HepG2 (cell line): ENCODE measurements at regions not wholly inside any gene's neighbourhood (a gene's known extent, or its start where the extent isn't known, plus 50 kb on each side); places are given as distances from the start of the nearest gene placed in this dataset.

ENCODE experiments used
- ATAC-seq: fragments of 200-7000 bp; cut with Tn5 transposase; 3 replicates; pipeline ENCODE4 v1.9.1; 2020; ENCODE audit warnings: mild to moderate bottlenecking, moderate library complexity
- BruUV-seq: library from RNA; stranded (reverse); fragments of 400-500 nt; replicated peaks from 2 replicates; lab custom pipeline; 2021; lab: Mats Ljungman, UMichigan
- CTCF ChIA-PET: fragments of 300-600 bp; formaldehyde crosslinking; extraction: SDS; loops from one replicate; lab custom pipeline; 2021; ENCODE audit warnings: low total read pairs, inconsistent platforms, low intra/inter-chr PET ratio; lab: Yijun Ruan, JAX
- POLR2A ChIA-PET: fragments of 350-600 bp; sonication (Branson Sonifier 250); formaldehyde crosslinking; loops from one replicate; lab custom pipeline; 2020; ENCODE audit warnings: antibody characterized with exemption, inconsistent platforms; lab: Yijun Ruan, JAX
- DNase-seq: peaks from one replicate; pipeline ENCODE4 v3.0.0-alpha.2; 2015; ENCODE audit warnings: low spot score
- FAIRE-seq: peaks from 3 replicates; lab custom pipeline; 2011; peaks lifted over from hg19 to GRCh38; lab: Jason Lieb, UNC
- H2AFZ ChIP-seq: one replicate; pipeline ENCODE4 v1.6.1; 2011; ENCODE audit warnings: low read length, inconsistent platforms
- H3K27ac ChIP-seq: fragments of 300-600 bp; 3 replicates; pipeline ENCODE4 v1.8.0; 2011; ENCODE audit warnings: mixed run types, mild to moderate bottlenecking, mixed read lengths, low read length, inconsistent platforms; ENCODE audit not compliant: insufficient read depth; ENCODE audit errors: extremely low read length
- H3K27me3 ChIP-seq, 2 experiments: fragments of 200-600 bp in 1 of 2; 2 replicates in 1 of 2; 3 replicates in 1 of 2; pipeline versions ENCODE4 v1.6.0 to v1.8.0; 2011; ENCODE audit warnings: low read length in 2 of 2, mild to moderate bottlenecking in 2 of 2, moderate library complexity in 2 of 2, inconsistent platforms in 1 of 2; ENCODE audit not compliant: insufficient read depth in 2 of 2, control insufficient read depth in 1 of 2
- H3K36me3 ChIP-seq, 2 experiments: fragments of 200-600 bp in 1 of 2; replicated peaks in 1 of 2; 2 replicates in 1 of 2; 3 replicates in 1 of 2; pipeline versions ENCODE4 v1.5.1 to v1.8.0; 2011; ENCODE audit warnings: low read length in 2 of 2, inconsistent platforms in 1 of 2; ENCODE audit not compliant: insufficient read depth in 2 of 2, control insufficient read depth in 1 of 2
- H3K4me1 ChIP-seq: 2 replicates; pipeline ENCODE4 v1.5.1; 2012; ENCODE audit warnings: low read length, inconsistent platforms; ENCODE audit not compliant: insufficient read depth
- H3K4me2 ChIP-seq: 2 replicates; pipeline ENCODE4 v1.6.0; 2011; ENCODE audit warnings: low read depth, low read length, inconsistent platforms
- H3K4me3 ChIP-seq, 3 experiments: fragments of 200-600 bp in 1 of 3; sonication (generic), shearing (Covaris generic) in 1 of 3; replicated peaks in 1 of 3; 2 replicates each; pipeline ENCODE4 v1.5.1; 2011 to 2016; ENCODE audit warnings: low read length in 3 of 3, inconsistent platforms in 2 of 3, low read depth in 2 of 3, mild to moderate bottlenecking in 2 of 3, control low read depth in 1 of 3, mixed read lengths in 1 of 3; ENCODE audit not compliant: insufficient read depth in 1 of 3
- H3K79me2 ChIP-seq: one replicate; pipeline ENCODE4 v1.6.1; 2011; ENCODE audit warnings: low read length, inconsistent platforms; ENCODE audit not compliant: insufficient read depth
- H3K9ac ChIP-seq: 2 replicates; pipeline ENCODE4 v1.6.0; 2011; ENCODE audit warnings: mild to moderate bottlenecking, low read depth, low read length, inconsistent platforms; ENCODE audit not compliant: insufficient read depth
- H3K9me3 ChIP-seq: 2 replicates; pipeline ENCODE4 v1.5.1; 2012; ENCODE audit warnings: mild to moderate bottlenecking, low read length
- H4K20me1 ChIP-seq: 2 replicates; pipeline ENCODE4 v1.6.0; 2011; ENCODE audit warnings: inconsistent platforms, mild to moderate bottlenecking, low read length, moderate library complexity; ENCODE audit not compliant: insufficient read depth
- JUNB ChIP-seq: sonication (generic); formaldehyde crosslinking; IDR thresholded peaks from 2 replicates; pipeline ENCODE4 v1.8.0; 2022; ENCODE audit warnings: missing genetic modification reagents, mild to moderate bottlenecking, borderline replicate concordance
- SUZ12 ChIP-seq: fragments of 150-350 bp; IDR thresholded peaks from 2 replicates; pipeline ENCODE4 v1.6.1; 2014; ENCODE audit warnings: low read depth, low read length
- TBX3 ChIP-seq: fragments of 450-650 bp; IDR thresholded peaks from 2 replicates; pipeline ENCODE4 v1.6.1; 2017; ENCODE audit warnings: antibody characterized with exemption, mild to moderate bottlenecking, inconsistent platforms, borderline replicate concordance
- TRIM24 ChIP-seq: sonication (generic); formaldehyde crosslinking; IDR thresholded peaks from 2 replicates; pipeline ENCODE4 v1.8.0; 2022; ENCODE audit warnings: mild to moderate bottlenecking, missing genetic modification reagents
- ZNF225 ChIP-seq: sonication (generic); formaldehyde crosslinking; IDR thresholded peaks from 2 replicates; pipeline ENCODE4 v1.4.0; 2020; ENCODE audit warnings: mild to moderate bottlenecking, missing genetic modification reagents
- ZNF550 ChIP-seq: sonication (generic); formaldehyde crosslinking; IDR thresholded peaks from 2 replicates; pipeline ENCODE4 v1.4.0; 2020; ENCODE audit warnings: mild to moderate bottlenecking, missing genetic modification reagents, borderline replicate concordance
- ZNF687 ChIP-seq: sonication (generic); formaldehyde crosslinking; IDR thresholded peaks from 2 replicates; pipeline ENCODE4 v1.5.1; 2020; ENCODE audit warnings: mild to moderate bottlenecking, missing genetic modification reagents, moderate library complexity
- WGBS: methylation state at CpG from one replicate; pipeline ENCODE4 v1.1.6; 2017; ENCODE audit warnings: low lambda C conversion rate; 5-methylcytosine and 5-hydroxymethylcytosine counted together
- in situ Hi-C: cut with HindIII; loops from 2 replicates; pipeline ENCODE4 v1.10.0; 2017; ENCODE audit warnings: low pct_unique_long_range_greater_than_20kb; ENCODE audit not compliant: extremely low pct_ligation_motif_present
- intact Hi-C: fragments of 100-400 bp; cut with micrococcal nuclease; formaldehyde crosslinking; loops from one replicate; pipeline ENCODE4 v1.10.0; 2022; ENCODE audit not compliant: unreplicated experiment
- TF ChIP-seq, protein P1 (sequence below): sonication (generic); formaldehyde crosslinking; conservative IDR thresholded peaks from 2 replicates; pipeline ENCODE4 v1.4.0; 2020; ENCODE audit warnings: missing genetic modification reagents
- TF ChIP-seq, protein P2 (sequence below): sonication (generic); formaldehyde crosslinking; IDR thresholded peaks from 2 replicates; pipeline ENCODE4 v1.5.1; 2020; ENCODE audit warnings: missing genetic modification reagents, mild to moderate bottlenecking, borderline replicate concordance
- TF ChIP-seq, protein P3 (sequence below): sonication (generic); formaldehyde crosslinking; IDR thresholded peaks from 2 replicates; pipeline ENCODE4 v1.4.0; 2020; ENCODE audit warnings: mild to moderate bottlenecking, missing genetic modification reagents
- TF ChIP-seq, protein P4 (sequence below): sonication (generic); formaldehyde crosslinking; IDR thresholded peaks from 2 replicates; pipeline ENCODE4 v1.5.0; 2020; ENCODE audit warnings: missing genetic modification reagents, mild to moderate bottlenecking, borderline replicate concordance

- H4K20me1 ChIP-seq = no peaks in the 10 kb centered on the region
- no peak overlapping the region for H3K4me3 ChIP-seq
- H3K4me2 ChIP-seq = no peak overlapping the region
- TF ChIP-seq, protein P1, sequence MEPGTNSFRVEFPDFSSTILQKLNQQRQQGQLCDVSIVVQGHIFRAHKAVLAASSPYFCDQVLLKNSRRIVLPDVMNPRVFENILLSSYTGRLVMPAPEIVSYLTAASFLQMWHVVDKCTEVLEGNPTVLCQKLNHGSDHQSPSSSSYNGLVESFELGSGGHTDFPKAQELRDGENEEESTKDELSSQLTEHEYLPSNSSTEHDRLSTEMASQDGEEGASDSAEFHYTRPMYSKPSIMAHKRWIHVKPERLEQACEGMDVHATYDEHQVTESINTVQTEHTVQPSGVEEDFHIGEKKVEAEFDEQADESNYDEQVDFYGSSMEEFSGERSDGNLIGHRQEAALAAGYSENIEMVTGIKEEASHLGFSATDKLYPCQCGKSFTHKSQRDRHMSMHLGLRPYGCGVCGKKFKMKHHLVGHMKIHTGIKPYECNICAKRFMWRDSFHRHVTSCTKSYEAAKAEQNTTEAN = no peak
- TF ChIP-seq ZNF687 (CRISPR knock-in tag) (no peak), TRIM24 (CRISPR knock-in tag) (no peak), JUNB (CRISPR knock-in tag) (no peak), TBX3 (no peak), ZNF550 (CRISPR knock-in tag) (no peak), ZNF225 (no peak), SUZ12 (no peak)
- TF ChIP-seq, protein P2, sequence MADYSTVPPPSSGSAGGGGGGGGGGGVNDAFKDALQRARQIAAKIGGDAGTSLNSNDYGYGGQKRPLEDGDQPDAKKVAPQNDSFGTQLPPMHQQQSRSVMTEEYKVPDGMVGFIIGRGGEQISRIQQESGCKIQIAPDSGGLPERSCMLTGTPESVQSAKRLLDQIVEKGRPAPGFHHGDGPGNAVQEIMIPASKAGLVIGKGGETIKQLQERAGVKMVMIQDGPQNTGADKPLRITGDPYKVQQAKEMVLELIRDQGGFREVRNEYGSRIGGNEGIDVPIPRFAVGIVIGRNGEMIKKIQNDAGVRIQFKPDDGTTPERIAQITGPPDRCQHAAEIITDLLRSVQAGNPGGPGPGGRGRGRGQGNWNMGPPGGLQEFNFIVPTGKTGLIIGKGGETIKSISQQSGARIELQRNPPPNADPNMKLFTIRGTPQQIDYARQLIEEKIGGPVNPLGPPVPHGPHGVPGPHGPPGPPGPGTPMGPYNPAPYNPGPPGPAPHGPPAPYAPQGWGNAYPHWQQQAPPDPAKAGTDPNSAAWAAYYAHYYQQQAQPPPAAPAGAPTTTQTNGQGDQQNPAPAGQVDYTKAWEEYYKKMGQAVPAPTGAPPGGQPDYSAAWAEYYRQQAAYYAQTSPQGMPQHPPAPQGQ (CRISPR knock-in tag) = no peak
- TF ChIP-seq, protein P3, sequence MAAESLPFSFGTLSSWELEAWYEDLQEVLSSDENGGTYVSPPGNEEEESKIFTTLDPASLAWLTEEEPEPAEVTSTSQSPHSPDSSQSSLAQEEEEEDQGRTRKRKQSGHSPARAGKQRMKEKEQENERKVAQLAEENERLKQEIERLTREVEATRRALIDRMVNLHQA = no peak
- TF ChIP-seq, protein P4, sequence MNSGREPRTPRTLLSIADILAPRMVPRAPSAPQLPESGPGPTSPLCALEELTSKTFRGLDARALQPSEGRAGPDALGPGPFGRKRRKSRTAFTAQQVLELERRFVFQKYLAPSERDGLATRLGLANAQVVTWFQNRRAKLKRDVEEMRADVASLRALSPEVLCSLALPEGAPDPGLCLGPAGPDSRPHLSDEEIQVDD (CRISPR knock-in tag) = no peak
- TF ChIP-seq, all 625 proteins: peak for 0
- POLR2A ChIA-PET = no interaction called here
- no peaks in the 10 kb centered on the region for H3K9me3 ChIP-seq
- in situ Hi-C loops (no loop called here), intact Hi-C loops (no loop called here)
- CTCF ChIA-PET = no interaction called here
- H3K36me3 ChIP-seq = no peaks in the 10 kb centered on the region
- no peak for FAIRE-seq
- peaks cover 8% of the 10 kb centered on the region; the same call in 1 of the 2 replicates for H3K4me1 ChIP-seq
- H3K79me2 ChIP-seq = no peaks in the 10 kb centered on the region
- H2AFZ ChIP-seq = no peak overlapping the region
- H3K27me3 ChIP-seq = no peaks in the 10 kb centered on the region; a peak in 2 of 5 replicates
- 38% methylated on average over 5 of the region's 5 CpGs for WGBS
- no peak for ATAC-seq
- H3K27ac ChIP-seq = no peak overlapping the region
- no peak overlapping the region for H3K9ac ChIP-seq
- DNase-seq = no peak
- no TSS peak for BruUV-seq
Observed at GRCh38 chr1:224541901-224542630, 74.1 kb upstream of the CNIH3 start.
